ENCODE measurements at regions not wholly inside any gene's neighbourhood (a gene's known extent, or its start where the extent isn't known, plus 50 kb on each side); places are given as distances from the start of the nearest gene placed in this dataset.
"Not testable (repeated sequence)": the region's sequence is repeated elsewhere in the genome, so short reads cannot be mapped to it uniquely, and the experiment has no call there.

GRCh38 chr1:109857702-109858101 is 52.9 kb upstream of the CSF1 start:
- not testable (repeated sequence) for DNase-seq

- not testable (repeated sequence) for DNase-seq
These were observed 54.7 kb upstream of the CSF1 start for GRCh38 chr1:109855986-109856385.

GRCh38 chr1:109853972-109854371 is 56.7 kb upstream of the CSF1 start:
- not testable (repeated sequence) for DNase-seq

GRCh38 chr1:109852221-109853015 is 58.2 kb upstream of the CSF1 start:
- DNase-seq, result peak in 40 of 51 donors; percentile 6 to 85 (median 54)

- no peak for DNase-seq
These were observed 59.8 kb upstream of the CSF1 start for GRCh38 chr1:109850827-109851226.

- no peak for DNase-seq
These were observed 60.5 kb upstream of the CSF1 start for GRCh38 chr1:109850194-109850593.

- no peak for DNase-seq
These were observed 61.0 kb upstream of the CSF1 start for GRCh38 chr1:109849655-109850054.

GRCh38 chr1:109847251-109847650 is 63.4 kb upstream of the CSF1 start:
- no peak for DNase-seq

- DNase-seq, result no peak
These were observed 63.8 kb upstream of the CSF1 start for GRCh38 chr1:109846846-109847245.

- DNase-seq, result no peak
These were observed 64.5 kb upstream of the CSF1 start for GRCh38 chr1:109846162-109846561.

GRCh38 chr1:109845658-109846057 is 65.0 kb upstream of the CSF1 start:
- no peak for DNase-seq

- no peak for DNase-seq
These were observed 66.0 kb upstream of the CSF1 start for GRCh38 chr1:109844609-109845008.

- DNase-seq, result no peak
These were observed 70.5 kb upstream of the CSF1 start for GRCh38 chr1:109840011-109840629.

GRCh38 chr1:109839276-109839675 is 71.4 kb upstream of the CSF1 start:
- DNase-seq, result not testable (repeated sequence)

- no peak for DNase-seq
These were observed 71.8 kb upstream of the CSF1 start for GRCh38 chr1:109838838-109839240.

- no peak for DNase-seq
These were observed 72.6 kb upstream of the CSF1 start for GRCh38 chr1:109837852-109838570.

- DNase-seq, result not testable (repeated sequence)
These were observed 71.9 kb upstream of the EPS8L3 start for GRCh38 chr1:109835645-109836044.

- DNase-seq, result no peak
These were observed 71.2 kb upstream of the EPS8L3 start for GRCh38 chr1:109834951-109835350.

GRCh38 chr1:109832945-109833344 is 69.2 kb upstream of the EPS8L3 start:
- DNase-seq, result no peak

GRCh38 chr1:109828756-109829505 is 65.2 kb upstream of the EPS8L3 start:
- no peak for DNase-seq

GRCh38 chr1:109827986-109828385 is 64.3 kb upstream of the EPS8L3 start:
- no peak for DNase-seq

- no peak for DNase-seq
These were observed 63.7 kb upstream of the EPS8L3 start for GRCh38 chr1:109827466-109827865.
